HEK293 (cell line): ENCODE measurements at regions not wholly inside any gene's neighbourhood (a gene's known extent, or its start where the extent isn't known, plus 50 kb on each side); places are given as distances from the start of the nearest gene placed in this dataset.

Experiments used
- CTCF ChIP-seq: fragments of 450-650 bp; formaldehyde crosslinking; IDR thresholded peaks from 2 replicates; pipeline ENCODE4 v1.5.1; 2016; ENCODE audit warnings: missing biosample characterization, missing genetic modification characterization
- HOXA7 ChIP-seq: sonication (generic); formaldehyde crosslinking; IDR thresholded peaks from 2 replicates; pipeline ENCODE4 v1.8.1; 2022; ENCODE audit warnings: missing genetic modification reagents, borderline replicate concordance
- MYNN ChIP-seq: fragments of 450-650 bp; formaldehyde crosslinking; IDR thresholded peaks from 2 replicates; pipeline ENCODE4 v1.5.1; 2016; ENCODE audit warnings: missing biosample characterization, missing genetic modification characterization, borderline replicate concordance
- ZNF146 ChIP-seq: fragments of 450-650 bp; formaldehyde crosslinking; IDR thresholded peaks from 2 replicates; pipeline ENCODE4 v1.5.1; 2016; ENCODE audit warnings: missing biosample characterization, missing genetic modification characterization
- ZNF16 ChIP-seq: fragments of 450-650 bp; formaldehyde crosslinking; IDR thresholded peaks from 2 replicates; pipeline ENCODE4 v1.5.1; 2016; ENCODE audit warnings: low read depth, missing biosample characterization, missing genetic modification characterization
- ZNF24 ChIP-seq: fragments of 450-650 bp; formaldehyde crosslinking; IDR thresholded peaks from 2 replicates; pipeline ENCODE4 v1.5.1; 2016; ENCODE audit warnings: missing biosample characterization, missing genetic modification characterization
- ZNF354C ChIP-seq: fragments of 450-650 bp; formaldehyde crosslinking; IDR thresholded peaks from 2 replicates; pipeline ENCODE4 v1.5.1; 2016; ENCODE audit warnings: missing biosample characterization, missing genetic modification characterization, low read depth, borderline replicate concordance
- ZNF366 ChIP-seq: fragments of 450-650 bp; formaldehyde crosslinking; conservative IDR thresholded peaks from 2 replicates; pipeline ENCODE4 v1.5.1; 2016; ENCODE audit warnings: missing biosample characterization, missing genetic modification characterization
- ZNF629 ChIP-seq: fragments of 450-650 bp; formaldehyde crosslinking; IDR thresholded peaks from 2 replicates; pipeline ENCODE4 v1.5.1; 2017; ENCODE audit warnings: missing biosample characterization, missing genetic modification characterization
- TF ChIP-seq, protein P1 (sequence below): fragments of 450-650 bp; IDR thresholded peaks from 2 replicates; pipeline ENCODE4 v1.5.1; 2018; ENCODE audit warnings: missing biosample characterization, missing genetic modification characterization

DNA sequence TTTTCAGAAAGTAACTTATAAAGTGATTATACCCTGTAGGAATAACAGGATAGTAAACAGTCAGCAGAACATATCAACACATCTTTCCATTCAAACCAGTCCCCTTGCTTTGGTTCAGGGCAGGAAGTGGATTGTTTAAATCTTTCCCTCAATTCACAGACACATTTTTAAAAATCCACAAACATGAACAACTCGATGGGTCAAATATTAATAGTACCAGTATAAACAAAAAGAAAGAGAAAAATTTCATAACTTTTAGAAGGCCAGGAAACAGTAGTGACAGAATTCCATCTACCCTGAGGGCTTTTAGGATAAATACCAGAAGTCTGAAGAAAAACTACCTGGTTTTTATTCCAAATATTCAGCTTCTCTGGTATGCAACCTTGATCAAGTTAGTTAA is 1072.8 kb upstream of the PABPC4L start:
- TF ChIP-seq HOXA7 (CRISPR knock-in tag) (no peak), CTCF (tag by site-specific recombination) (no peak), ZNF146 (tag by site-specific recombination) (no peak), ZNF354C (no peak), ZNF16 (no peak), ZNF24 (tag by site-specific recombination) (no peak), ZNF629 (tag by site-specific recombination) (no peak), MYNN (tag by site-specific recombination) (no peak), ZNF366 (tag by site-specific recombination) (no peak)
- TF ChIP-seq, protein P1, sequence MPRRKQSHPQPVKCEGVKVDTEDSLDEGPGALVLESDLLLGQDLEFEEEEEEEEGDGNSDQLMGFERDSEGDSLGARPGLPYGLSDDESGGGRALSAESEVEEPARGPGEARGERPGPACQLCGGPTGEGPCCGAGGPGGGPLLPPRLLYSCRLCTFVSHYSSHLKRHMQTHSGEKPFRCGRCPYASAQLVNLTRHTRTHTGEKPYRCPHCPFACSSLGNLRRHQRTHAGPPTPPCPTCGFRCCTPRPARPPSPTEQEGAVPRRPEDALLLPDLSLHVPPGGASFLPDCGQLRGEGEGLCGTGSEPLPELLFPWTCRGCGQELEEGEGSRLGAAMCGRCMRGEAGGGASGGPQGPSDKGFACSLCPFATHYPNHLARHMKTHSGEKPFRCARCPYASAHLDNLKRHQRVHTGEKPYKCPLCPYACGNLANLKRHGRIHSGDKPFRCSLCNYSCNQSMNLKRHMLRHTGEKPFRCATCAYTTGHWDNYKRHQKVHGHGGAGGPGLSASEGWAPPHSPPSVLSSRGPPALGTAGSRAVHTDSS (tag by site-specific recombination), result no peak
